GM19468 (cell line): ENCODE measurements at regions not wholly inside any gene's neighbourhood (a gene's known extent, or its start where the extent isn't known, plus 50 kb on each side); places are given as distances from the start of the nearest gene placed in this dataset.

ENCODE experiments used
- ATAC-seq: cut with Tn5 transposase; IDR thresholded peaks from one replicate; pipeline ENCODE4 v1.9.1; 2021; ENCODE audit warnings: mild to moderate bottlenecking, moderate library complexity, moderate number of reproducible peaks; ENCODE audit not compliant: unreplicated experiment; ENCODE audit errors: extremely low read depth

DNA sequence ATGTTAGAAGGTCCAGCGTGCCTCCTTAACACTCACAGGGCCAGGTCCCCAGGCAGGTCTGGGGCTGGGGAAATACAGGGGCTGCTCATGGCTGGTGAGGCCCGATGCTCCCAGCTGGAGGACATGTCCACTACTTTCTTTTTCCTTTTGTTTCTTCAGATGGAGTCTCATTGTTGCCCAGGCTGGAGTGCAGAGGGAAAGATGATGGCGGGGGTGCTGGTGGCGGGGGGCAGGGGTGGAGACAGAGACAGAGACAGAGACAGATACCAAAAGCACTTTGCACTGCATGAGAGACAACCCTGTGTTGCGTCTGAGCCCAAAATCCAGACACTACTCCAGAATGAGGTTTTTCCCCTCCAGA is 211.0 kb downstream of the SH3BP4 start:
- no peak for ATAC-seq

DNA sequence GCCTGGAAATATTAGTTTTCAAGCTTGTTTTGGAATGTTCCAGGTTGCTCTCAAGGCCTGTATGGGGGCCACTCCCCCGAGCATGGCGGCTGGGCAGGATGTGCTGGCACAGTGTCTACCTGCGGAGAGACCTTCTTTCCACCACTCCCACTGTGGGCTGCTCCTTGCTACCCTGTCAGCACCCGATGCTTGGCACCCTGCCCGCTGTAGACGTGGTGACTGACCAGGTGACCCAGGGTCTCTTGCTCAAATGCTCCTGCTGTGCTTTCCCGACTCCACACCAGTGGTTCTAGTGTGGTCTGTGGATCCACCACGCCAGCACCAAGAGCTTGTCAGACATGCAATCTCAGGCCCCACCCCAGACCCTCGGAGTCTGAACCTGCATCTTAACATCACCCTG is 213.3 kb downstream of the SH3BP4 start:
- ATAC-seq: no peak

DNA sequence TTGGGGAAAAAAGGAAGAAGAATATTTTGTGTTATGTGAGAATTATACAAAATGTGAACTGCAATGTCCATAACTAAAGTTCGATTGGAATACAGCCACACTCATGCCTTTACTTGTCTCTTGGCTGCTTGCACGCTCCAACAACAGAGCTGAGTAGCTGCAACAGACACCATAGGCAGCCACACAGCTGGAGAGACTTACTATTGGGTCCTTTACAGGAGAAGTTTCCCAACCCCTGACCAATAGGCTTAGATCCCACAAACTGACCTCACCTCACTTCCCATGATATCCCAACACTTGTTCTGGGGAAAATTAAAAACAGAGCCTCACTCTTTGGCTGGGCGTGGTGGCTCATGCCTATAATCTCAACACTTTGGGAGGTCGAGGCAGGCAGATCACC is 213.8 kb downstream of the SH3BP4 start:
- ATAC-seq: no peak

DNA sequence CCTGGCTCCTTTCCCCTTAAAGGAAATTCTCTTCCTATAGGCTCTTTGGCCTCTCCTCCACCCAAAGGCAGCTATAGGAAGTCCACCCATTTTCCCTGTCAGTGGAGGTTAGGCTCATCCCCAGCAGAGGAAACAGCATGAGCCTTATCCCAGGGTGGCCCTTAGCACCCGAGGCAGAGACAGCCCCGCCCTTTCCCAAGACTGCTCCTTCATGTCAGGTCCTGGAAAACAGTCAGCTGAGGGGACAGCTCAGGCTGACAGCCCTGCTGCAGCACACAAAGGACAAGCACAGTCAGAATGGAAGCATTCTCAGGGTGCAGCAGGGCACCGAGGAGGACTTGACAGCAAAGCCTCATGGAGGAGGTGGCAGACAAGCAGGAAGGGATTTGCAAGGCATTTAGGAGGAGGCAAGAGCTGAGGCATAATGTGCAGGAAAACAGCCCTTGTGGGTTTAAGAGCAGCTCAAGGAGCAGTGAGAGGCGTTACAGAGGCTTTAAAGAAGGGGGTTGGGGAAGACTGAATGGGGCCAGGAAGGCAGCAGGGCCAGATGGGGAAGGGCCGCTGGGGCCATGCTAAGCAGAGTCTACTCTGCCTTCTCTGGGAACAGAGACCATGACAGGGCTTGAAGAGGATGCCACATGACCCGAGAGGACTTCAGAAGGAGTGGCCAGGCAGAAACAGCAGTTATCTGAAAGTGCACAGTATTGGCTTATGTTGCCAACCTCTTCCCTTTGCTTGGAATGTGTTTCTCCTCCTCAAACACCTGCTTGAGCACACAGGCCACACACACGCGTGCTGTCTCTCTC is 216.6 kb downstream of the SH3BP4 start:
- ATAC-seq: no peak

DNA sequence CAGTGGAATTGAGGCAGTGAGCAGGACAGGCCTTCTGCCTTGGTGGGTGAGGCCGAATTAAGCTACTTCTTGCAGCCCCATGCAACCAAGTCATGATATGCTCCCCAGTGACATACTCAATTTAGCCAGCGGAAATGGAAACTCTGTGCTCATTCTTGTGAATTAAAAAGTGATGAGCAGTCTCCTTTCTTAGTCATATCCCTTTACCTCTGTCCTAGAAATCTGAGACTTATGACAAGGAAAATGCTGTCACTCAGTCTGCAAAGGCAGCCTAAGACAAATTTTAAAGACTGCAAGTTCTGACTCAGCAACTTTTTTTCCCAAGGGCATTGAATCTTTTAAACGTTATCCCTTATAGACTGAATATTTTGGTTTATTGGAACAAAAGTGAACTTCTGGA is 218.2 kb downstream of the SH3BP4 start:
- ATAC-seq: no peak

DNA sequence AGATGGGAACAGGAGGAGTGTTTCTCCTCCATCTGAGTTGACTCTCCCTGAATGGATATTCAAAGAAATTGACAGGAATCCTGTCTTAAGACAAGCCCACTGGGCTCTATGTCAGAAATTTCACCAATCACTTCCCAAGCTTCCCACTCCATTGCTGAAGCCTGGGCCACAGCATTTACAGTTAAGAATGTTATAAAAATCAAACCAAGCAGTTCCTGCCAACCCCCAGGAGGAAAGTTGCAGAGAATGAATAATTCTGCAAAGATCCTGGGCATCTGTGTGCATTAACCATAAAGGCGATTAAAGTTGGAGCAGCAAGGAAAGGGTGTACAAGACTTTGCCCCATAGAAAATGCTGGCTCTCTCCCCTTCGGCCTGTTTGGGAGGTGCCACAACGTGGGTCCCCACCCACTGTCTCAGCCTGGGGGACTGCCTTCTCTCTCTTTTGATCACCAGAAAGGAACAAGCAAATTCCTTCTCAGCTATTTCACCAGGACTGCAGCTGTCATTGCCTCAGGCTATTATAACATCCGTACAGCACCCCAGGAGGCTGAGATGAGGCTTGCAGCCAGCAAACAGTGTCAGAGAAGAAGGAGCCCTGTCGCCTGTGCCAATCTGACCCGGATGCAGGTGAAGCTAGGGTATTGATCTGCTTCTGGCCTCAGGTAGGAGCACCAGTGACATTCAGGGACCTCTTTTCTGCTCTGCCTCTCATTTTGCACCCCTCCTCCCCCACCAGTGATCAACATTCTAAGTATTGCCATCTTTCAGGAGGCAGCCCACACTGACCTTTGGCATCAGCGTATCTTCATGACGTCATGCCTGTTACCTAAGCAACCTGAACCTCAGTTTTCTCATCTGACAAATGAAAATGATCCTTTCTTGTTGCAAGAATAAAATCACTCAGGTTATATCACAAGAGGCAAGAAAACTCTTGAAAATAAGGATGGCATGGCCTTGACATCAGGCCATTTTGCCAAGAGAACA is 219.0 kb downstream of the SH3BP4 start:
- no peak for ATAC-seq

DNA sequence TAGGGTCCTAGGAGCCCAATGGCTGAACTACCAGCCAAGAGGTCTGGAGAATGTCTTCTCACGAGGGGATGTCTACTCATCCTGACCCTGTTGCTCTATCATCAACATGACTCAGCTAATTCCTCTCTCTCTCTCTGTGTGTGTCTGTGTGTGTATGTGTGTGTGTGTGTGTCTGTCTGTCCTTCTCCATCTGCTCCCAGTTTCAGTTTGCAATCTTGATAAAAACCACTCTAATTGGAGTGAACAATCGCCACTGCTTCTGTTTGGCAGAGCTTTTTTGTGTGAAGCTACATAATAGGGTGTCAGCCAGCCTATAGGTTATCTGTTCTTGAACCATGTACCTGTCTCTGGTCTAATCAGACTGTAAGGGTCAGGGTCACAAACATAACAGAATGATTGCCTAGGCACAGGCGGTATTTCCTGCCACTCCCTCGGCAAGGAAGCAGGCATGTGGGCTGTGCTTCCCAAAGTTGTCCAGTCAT is 219.8 kb downstream of the SH3BP4 start:
- ATAC-seq: no peak

DNA sequence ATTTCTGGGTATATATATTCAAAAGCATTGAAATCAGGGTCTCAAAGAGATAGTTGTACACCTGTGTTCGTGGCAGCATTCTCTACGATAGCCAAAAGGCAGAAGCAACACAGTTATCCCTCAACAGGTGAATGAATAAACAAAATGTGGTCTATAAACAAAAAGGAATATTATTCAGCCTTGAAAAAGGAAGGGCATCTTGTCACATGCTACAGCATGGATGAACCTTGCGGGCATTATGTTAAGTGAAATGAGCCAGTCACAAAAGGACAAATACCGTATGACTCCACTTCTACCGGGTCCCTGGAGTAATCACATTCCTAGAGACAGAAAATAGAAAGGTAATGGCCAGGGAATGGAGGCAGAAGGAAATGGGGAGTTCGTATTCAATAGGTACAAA is 228.8 kb downstream of the SH3BP4 start:
- no peak for ATAC-seq

DNA sequence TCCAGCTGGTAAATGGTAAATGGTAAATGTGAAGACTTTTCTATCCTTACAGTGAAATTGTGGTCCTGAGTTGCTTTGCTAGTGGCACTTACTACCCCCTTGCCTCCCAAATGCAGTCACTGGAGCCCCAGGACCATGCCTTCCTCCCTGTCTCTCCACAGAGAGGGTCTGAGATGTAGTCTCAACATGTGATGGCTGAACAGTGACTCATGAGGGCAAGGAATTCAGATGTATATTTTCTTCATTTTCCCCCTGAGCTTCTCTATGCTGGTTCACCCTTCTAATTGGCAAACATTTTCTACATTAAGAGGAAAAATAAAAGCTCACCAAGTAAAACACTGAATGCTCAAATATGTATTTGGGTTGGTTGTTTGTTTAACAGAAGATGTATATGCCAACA is 232.0 kb downstream of the SH3BP4 start:
- no peak for ATAC-seq

DNA sequence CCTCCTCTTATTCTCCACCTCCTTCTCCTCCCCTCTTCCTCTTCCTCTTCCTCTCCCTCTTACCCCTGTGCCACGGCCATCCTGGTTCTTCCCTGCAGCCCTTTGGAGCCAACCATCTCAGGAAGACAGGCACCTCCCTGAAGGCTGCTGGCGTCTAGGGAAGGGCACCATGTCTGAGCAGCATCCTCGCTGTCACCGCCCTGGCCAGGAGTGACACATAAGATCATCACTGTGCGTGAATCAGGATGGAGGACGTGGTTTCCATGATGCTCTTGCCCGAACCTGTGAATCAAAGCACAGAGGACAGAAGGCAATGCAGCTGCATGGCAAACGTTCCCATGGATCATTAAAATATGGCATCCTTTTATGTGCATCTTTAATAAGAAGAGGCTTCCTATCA is 236.0 kb downstream of the SH3BP4 start:
- no peak for ATAC-seq

DNA sequence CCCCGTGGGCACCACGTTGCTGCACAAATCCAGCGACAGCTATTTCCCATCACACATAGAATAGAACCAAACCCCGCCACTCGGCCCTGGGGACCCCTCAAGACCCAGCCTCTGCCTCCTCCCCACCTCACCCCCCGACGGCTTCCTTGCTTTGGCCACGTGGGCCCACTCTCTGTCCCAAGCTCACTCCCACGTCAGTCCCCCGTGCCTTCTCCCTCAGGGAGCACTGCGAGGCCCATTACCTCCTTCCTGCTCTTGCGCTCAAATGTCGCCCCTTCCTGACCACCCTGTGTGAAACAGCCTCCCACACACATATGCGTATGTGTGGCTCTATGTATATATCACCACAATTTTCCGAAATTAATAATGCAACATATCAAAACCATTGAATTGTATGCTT is 239.7 kb downstream of the SH3BP4 start:
- no peak for ATAC-seq

DNA sequence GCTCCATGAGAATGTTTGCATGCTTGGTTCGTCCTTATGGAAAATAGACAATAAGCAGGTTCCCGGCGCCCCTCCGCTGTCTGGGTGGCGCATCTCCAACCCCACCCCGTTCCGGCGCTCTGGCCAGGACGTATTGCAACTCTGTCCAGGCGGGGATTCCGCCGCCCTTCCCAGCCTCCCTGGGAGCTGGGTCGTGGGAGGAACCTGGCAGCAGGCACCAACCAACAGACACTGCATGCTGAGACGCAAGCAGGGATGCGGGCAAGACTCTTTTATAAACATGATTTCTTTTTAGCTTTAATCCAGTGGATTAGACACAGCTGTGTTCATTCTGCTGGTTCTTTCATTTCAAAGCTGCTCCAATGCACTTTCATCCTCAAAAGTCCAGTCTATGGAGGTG is 240.2 kb downstream of the SH3BP4 start:
- ATAC-seq: no peak

DNA sequence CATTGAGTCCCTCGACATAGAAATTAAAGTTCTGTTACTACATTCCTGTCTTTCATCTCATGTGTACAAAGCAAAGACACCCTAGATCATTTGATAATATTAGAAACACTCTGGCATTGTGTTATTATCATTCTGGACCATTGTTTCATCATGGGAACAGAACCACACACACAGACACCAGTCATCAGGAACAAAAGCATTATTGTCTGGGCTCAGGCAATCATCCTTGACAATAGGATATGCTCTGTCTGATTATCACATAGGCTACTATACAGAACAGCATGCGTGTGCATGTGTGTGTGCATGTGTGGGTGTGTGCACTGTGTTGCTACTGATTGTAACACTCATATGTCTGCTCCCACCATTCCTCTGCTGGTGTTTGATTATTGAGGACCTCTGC is 242.5 kb downstream of the SH3BP4 start:
- ATAC-seq: no peak

DNA sequence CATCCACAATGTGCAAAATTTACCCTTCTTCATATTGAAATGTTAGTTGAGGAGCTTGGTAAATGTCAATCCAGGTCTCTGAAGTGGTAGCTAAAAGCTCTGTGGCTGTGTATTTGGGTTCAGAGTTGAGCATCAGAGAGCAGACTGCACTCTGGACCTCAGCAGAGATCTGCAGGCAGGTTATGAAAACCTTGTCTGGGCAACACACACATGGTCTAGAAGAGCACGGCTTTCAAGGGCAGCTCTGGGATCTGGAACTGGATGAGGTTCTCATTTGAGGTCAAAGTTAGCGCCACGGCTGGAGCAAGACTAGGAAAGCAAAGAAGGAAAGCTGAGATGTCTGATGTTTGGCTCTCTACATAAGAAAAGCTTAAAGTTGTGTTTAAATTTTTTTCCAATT is 243.0 kb downstream of the SH3BP4 start:
- ATAC-seq: no peak

DNA sequence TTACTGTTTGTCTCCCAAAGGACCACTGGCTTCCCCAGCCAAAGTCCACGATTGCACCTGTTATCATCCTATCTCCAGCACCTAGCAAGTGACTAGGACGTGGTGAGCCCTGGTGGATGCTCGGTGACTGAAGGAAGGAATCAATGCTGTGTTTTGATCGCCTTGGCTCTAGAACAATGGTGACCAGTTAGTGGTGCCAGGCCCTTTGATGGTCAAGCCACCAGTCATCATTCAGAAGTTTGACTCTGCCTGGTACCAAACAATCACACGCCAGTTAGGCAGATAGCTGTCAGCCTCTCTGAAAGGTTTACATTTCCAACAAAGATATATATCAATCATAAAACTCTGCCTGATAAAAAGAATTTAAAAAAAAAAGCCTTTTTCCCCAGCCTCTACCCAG is 244.1 kb downstream of the SH3BP4 start:
- no peak for ATAC-seq

DNA sequence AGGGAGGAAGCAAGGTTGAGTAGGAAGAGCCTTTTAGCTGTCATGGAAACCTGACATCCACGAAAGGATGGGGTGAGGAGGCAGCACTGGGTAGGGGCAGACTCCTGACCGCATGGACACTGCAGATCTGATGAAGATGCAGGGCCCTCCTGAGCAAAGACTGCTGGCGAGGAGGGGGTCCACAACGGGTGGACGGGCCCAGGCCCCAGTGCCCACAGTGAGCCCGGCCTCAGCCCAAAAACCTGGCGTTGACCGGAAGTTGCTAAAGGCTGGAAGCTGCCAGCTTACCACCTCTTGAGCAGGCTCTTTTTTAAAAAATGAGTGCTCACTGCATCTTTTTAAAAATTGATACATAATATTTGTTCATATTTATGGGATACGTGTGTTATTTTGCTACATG is 247.3 kb downstream of the SH3BP4 start:
- ATAC-seq: no peak

DNA sequence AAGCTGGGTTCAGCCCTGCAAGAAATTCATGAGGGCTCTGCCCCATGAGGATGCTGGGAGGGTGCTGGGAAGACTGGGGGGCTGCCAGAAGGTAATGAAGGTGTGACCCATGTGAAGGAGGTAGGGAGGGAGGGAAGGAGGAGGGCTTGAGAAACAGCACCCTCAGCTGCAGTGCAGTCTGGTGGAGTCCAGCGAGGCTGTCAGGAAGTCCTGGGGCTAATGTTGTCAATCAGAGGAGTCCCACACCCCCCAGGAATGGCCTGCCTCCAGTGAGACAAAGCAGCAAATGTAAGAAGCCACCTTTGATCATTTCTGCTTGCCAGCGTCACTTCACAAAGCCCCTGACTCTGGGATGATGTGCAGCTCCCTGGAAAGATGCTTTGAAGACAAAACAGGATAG is 248.4 kb downstream of the SH3BP4 start:
- ATAC-seq: no peak

DNA sequence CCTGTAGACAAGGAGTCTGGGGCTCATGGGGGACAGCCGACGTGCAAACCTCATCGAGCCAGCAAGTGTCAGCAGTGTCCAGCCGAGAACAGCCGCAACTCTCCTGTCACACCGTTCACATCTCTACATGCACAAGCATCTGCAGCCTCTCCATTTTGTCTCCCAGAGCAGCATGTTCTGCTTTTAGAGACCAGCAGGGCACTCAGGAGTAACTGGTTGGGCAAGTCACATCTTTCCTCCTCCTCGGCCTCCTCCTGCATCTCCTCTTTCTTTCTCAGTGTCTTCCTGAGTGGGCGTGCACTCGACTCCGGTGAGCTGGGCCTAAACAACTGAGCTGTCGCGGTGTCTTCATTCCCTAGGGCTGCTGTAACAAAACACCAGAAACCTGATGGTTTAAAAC is 249.9 kb downstream of the SH3BP4 start:
- ATAC-seq: no peak

DNA sequence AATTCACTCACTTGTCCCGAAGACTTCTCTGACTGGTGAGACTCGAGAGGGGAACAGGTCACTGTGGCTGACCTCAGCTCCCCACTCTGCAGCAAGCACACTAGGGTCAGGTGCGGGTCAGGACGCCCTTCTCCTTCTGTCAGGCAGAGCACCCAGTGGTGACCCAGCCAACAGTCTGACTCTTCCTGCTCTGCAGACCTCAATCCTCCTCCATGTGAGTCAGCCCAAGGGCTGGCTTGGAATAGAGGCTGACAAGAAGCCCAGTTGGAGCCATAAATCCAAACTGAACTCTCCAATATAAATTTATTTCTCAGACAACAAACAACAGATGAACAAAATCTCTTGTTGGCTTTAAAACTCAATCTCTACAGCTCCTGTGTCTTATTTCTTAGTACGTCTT is 253.1 kb downstream of the SH3BP4 start:
- no peak for ATAC-seq

DNA sequence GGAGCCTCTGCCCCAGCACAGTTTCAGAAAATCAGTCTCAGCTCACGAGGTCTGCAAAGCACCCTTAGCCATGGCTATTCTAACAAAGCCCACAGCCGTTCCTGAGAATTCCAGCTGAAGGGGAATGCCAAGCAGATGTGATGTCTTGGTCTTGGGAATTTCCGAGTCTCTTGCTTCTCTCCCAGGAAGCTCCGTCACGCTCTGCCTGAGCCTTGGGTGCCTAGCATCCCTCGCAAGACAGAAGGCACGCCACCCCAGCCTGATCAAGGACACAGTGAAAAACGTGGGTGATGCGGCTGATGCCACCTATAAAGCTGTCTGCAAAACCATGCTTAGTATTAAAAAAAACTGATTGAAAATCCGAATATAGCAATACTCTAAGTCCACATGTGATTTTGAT is 254.6 kb downstream of the SH3BP4 start:
- no peak for ATAC-seq

DNA sequence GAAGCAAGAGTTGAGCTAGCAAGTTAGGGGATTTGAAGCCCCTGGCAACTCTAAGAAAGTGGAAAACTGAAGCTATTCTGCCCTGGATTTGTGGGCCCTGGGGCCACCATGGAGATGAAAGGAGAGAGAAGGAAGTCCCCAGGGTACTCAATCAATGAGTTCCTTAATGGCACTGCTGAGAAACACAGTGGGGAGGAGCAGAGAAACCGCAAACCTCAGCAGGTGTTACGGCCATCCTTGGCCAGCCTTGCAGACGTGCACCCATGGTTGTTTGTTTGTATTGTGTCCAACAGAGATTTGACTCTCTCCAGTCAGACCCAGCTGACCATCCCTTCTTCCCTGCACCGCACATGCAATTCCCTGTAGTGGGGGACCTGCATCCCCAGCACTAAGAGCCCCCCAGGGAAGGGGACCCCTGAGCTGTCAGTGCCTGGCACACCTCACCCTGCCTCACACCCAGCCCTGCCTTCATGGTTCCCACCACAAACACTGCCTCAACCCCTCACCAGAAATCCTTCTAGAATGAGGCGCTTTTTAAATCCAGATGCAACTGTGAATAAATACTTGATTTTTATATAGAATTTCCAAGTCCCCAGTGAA is 255.3 kb downstream of the SH3BP4 start:
- ATAC-seq: peak; percentile 33
